ENCODE measurements at regions not wholly inside any gene's neighbourhood (a gene's known extent, or its start where the extent isn't known, plus 50 kb on each side); places are given as distances from the start of the nearest gene placed in this dataset.

GRCh38 chr4:117512414-117512813 lies 427.0 kb upstream of the TRAM1L1 start:
- H3K27ac Mint-ChIP-seq: no peak overlapping the region
- no peaks in the 10 kb centered on the region for H3K27me3 Mint-ChIP-seq

GRCh38 chr4:117514391-117515175 lies 429.2 kb upstream of the TRAM1L1 start:
- no peak for DNase-seq (ENCODE audit: low spot score, unreplicated experiment)
- no peak overlapping the region for H3K4me3 Mint-ChIP-seq (ENCODE audit: low read depth)
- no peak overlapping the region for H3K27ac Mint-ChIP-seq
- H3K36me3 Mint-ChIP-seq (ENCODE audit: insufficient read depth): no peaks in the 10 kb centered on the region
- H3K27me3 Mint-ChIP-seq: no peaks in the 10 kb centered on the region
- no peak for TF ChIP-seq CTCF (IDR thresholded peaks at IDR 0.05; ENCODE audit: unreplicated experiment)
- H3K9me3 Mint-ChIP-seq (ENCODE audit: low read depth): peaks cover 12% of the 10 kb centered on the region
- H3K4me1 Mint-ChIP-seq (ENCODE audit: low read depth): no peaks in the 10 kb centered on the region

More at GRCh38 chr4:117512414-117512813, 427.0 kb upstream of the TRAM1L1 start:
- Mint-ChIP-seq H3K4me3 (ENCODE audit: low read depth) (no peak overlapping the region), H3K9me3 (ENCODE audit: low read depth) (no peaks in the 10 kb centered on the region), H3K36me3 (ENCODE audit: insufficient read depth) (no peaks in the 10 kb centered on the region), H3K4me1 (ENCODE audit: low read depth) (no peaks in the 10 kb centered on the region)
- no peak for DNase-seq (ENCODE audit: low spot score, unreplicated experiment)
- no peak for TF ChIP-seq CTCF (IDR thresholded peaks at IDR 0.05; ENCODE audit: unreplicated experiment)

DNA sequence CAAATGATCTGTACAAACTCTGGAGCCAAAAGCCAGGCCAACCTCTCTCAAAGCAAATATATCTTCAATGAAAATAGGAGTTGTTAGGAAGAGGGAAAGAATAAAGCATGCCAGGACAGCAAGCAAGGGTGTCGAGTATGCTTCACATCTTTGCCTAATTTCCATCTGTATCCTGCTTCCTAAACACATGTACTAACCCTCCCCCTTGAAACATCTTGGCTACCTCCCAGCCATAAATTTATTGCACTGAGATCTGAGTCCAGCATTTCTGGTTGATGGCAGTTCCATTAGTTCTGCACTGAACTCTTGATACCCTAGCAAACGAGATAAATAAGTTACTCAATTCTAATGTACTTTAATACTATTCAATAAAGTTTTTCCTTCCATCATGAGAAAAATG lies 430.5 kb upstream of the TRAM1L1 start:
- peaks cover 12% of the 10 kb centered on the region for H3K9me3 Mint-ChIP-seq (ENCODE audit: low read depth)
- H3K27ac Mint-ChIP-seq: no peak overlapping the region
- H3K4me3 Mint-ChIP-seq (ENCODE audit: low read depth): no peak overlapping the region
- no peak for DNase-seq (ENCODE audit: low spot score, unreplicated experiment)
- no peaks in the 10 kb centered on the region for H3K27me3 Mint-ChIP-seq
- H3K4me1 Mint-ChIP-seq (ENCODE audit: low read depth): no peaks in the 10 kb centered on the region
- H3K36me3 Mint-ChIP-seq (ENCODE audit: insufficient read depth): no peaks in the 10 kb centered on the region
- no peak for TF ChIP-seq CTCF (IDR thresholded peaks at IDR 0.05; ENCODE audit: unreplicated experiment)

- TF ChIP-seq CTCF (IDR thresholded peaks at IDR 0.05; ENCODE audit: unreplicated experiment): no peak
- no peaks in the 10 kb centered on the region for H3K36me3 Mint-ChIP-seq (ENCODE audit: insufficient read depth)
- H3K4me3 Mint-ChIP-seq (ENCODE audit: low read depth): no peak overlapping the region
- H3K9me3 Mint-ChIP-seq (ENCODE audit: low read depth): no peaks in the 10 kb centered on the region
- DNase-seq (ENCODE audit: low spot score, unreplicated experiment): no peak
- no peaks in the 10 kb centered on the region for H3K27me3 Mint-ChIP-seq
- H3K27ac Mint-ChIP-seq: no peak overlapping the region
- H3K4me1 Mint-ChIP-seq (ENCODE audit: low read depth): peaks cover 3% of the 10 kb centered on the region
These were observed 442.2 kb upstream of the TRAM1L1 start for GRCh38 chr4:117527601-117528000.

GRCh38 chr4:117529401-117529800 lies 444.0 kb upstream of the TRAM1L1 start:
- TF ChIP-seq CTCF (IDR thresholded peaks at IDR 0.05; ENCODE audit: unreplicated experiment): no peak
- no peaks in the 10 kb centered on the region for H3K27me3 Mint-ChIP-seq
- H3K9me3 Mint-ChIP-seq (ENCODE audit: low read depth): peaks cover 4% of the 10 kb centered on the region
- H3K4me3 Mint-ChIP-seq (ENCODE audit: low read depth): no peak overlapping the region
- H3K4me1 Mint-ChIP-seq (ENCODE audit: low read depth): peaks cover 8% of the 10 kb centered on the region
- no peak for DNase-seq (ENCODE audit: low spot score, unreplicated experiment)
- H3K36me3 Mint-ChIP-seq (ENCODE audit: insufficient read depth): no peaks in the 10 kb centered on the region
- H3K27ac Mint-ChIP-seq: no peak overlapping the region
